ENCODE measurements at regions not wholly inside any gene's neighbourhood (a gene's known extent, or its start where the extent isn't known, plus 50 kb on each side); places are given as distances from the start of the nearest gene placed in this dataset.

- Histone ChIP-seq H3K9ac (ENCODE audit: low read depth, low read length) (no peak overlapping the region), H3K27me3 (ENCODE audit: control insufficient read depth, insufficient read depth, low read length) (no peaks in the 10 kb centered on the region), H2BK15ac (ENCODE audit: low read depth, low read length) (no peak overlapping the region), H3K23ac (ENCODE audit: low read depth, low read length) (no peak overlapping the region), H4K20me1 (ENCODE audit: insufficient read depth, low read length) (no peaks in the 10 kb centered on the region), H3K79me1 (ENCODE audit: low read depth in 1 of 2, low read length in 2 of 2) (no peaks in the 10 kb centered on the region), H2BK5ac (ENCODE audit: low read depth, low read length, poor library complexity, severe bottlenecking) (no peak overlapping the region), H3K4ac (ENCODE audit: low read depth, low read length) (no peak overlapping the region), H3K56ac (ENCODE audit: extremely low read depth, insufficient read depth, low read length) (no peak overlapping the region), H2AFZ (replicated peaks; ENCODE audit: low read length, poor library complexity) (no peak overlapping the region), H3K4me2 (ENCODE audit: low read depth, low read length) (no peak overlapping the region), H2BK120ac (ENCODE audit: low read depth, low read length) (no peak overlapping the region), H3K14ac (replicated peaks; ENCODE audit: low read depth, low read length) (no peak overlapping the region), H3K27ac (ENCODE audit: insufficient read depth, low read length) (no peak overlapping the region), H3K36me3 (ENCODE audit: control insufficient read depth, insufficient read depth, low read length) (no peaks in the 10 kb centered on the region), H4K91ac (ENCODE audit: insufficient read depth, low read depth, low read length) (no peak overlapping the region), H2AK9ac (replicated peaks; ENCODE audit: low read depth, low read length, poor library complexity) (no peak overlapping the region), H3K4me3 (ENCODE audit: insufficient read depth, low read depth, low read length) (no peak overlapping the region), H3K18ac (ENCODE audit: low read depth, low read length) (no peak overlapping the region), H3K4me1 (ENCODE audit: control insufficient read depth, insufficient read depth, low read length) (peaks cover 3% of the 10 kb centered on the region; the same call in 1 of the 2 replicates), H4K5ac (ENCODE audit: low read depth, low read length) (no peak overlapping the region), H2AK5ac (ENCODE audit: low read depth, low read length) (no peak overlapping the region), H3K9me1 (ENCODE audit: insufficient read depth, low read length) (no peaks in the 10 kb centered on the region), H2BK20ac (ENCODE audit: low read depth, low read length) (no peak overlapping the region), H4K8ac (ENCODE audit: low read depth in 2 of 2, low read length in 2 of 2) (no peak overlapping the region), H3K9me3 (ENCODE audit: control insufficient read depth, insufficient read depth, low read length) (no peaks in the 10 kb centered on the region)
- no CpG with 5 or more reads among the region's 6 CpGs for WGBS, 2 experiments (ENCODE audit: extremely low coverage in 2 of 2, insufficient read length in 1 of 2)
- DNase-seq, result no peak
- CTCF ChIA-PET, result interaction anchor here (0.6 kb wide), 3 partner anchors 10 to 507 kb away, joined by 3 to 9 read pairs (median 6); no protein-coding TSS in a partner anchor
- no peak for ATAC-seq (ENCODE audit: low read depth)
- TF ChIP-seq ELK1 (IDR thresholded peaks at IDR 0.05; ENCODE audit: borderline replicate concordance, low read depth, low read length) (no peak), POLR2A (IDR thresholded peaks at IDR 0.05; ENCODE audit: low read depth, low read length) (no peak), FOS (IDR thresholded peaks at IDR 0.05; ENCODE audit: low read depth, low read length) (no peak), CEBPB (IDR thresholded peaks at IDR 0.05; ENCODE audit: low read depth, low read length) (no peak), NFE2L2 (IDR thresholded peaks at IDR 0.05; ENCODE audit: low read depth, low read length) (no peak), CTCF (conservative IDR thresholded peaks at IDR 0.05; ENCODE audit: low read depth, low read length) (no peak), MAZ (IDR thresholded peaks at IDR 0.05; ENCODE audit: borderline replicate concordance, low read depth, low read length) (no peak)
- dilution Hi-C loops (cut with HindIII; ENCODE audit: low sequenced_read_pairs, unreplicated experiment), result no loop called here
- POLR2A ChIA-PET (ENCODE audit: unreplicated experiment), result no interaction called here
- intact Hi-C loops (cut with micrococcal nuclease), result no loop called here
- in situ Hi-C loops (cut with MboI; ENCODE audit: low sequenced_read_pairs), result no loop called here
- BruUV-seq (replicated peaks), result no TSS peak
Observed at GRCh38 chr11:128234143-128234542, 353.2 kb downstream of the ETS1 start.
